Activated CD4-positive, alpha-beta T cell treated with anti-CD3 and anti-CD28 coated beads, Interleukin-2, amount 10 ng/mL, durations not matched to agents 7 days and 5 days (primary cell): ENCODE measurements at regions not wholly inside any gene's neighbourhood (a gene's known extent, or its start where the extent isn't known, plus 50 kb on each side); places are given as distances from the start of the nearest gene placed in this dataset.

ENCODE experiments used
- CTCF ChIA-PET: fragments of 350-600 bp; sonication (Branson Sonifier 250); formaldehyde crosslinking; loops from one replicate; lab custom pipeline; 2021; ENCODE audit warnings: antibody characterized with exemption; lab: Charles Lee
- POLR2A ChIA-PET: fragments of 350-600 bp; sonication (Branson Sonifier 250); formaldehyde crosslinking; loops from one replicate; lab custom pipeline; 2021; ENCODE audit warnings: antibody characterized with exemption; lab: Charles Lee
- DNase-seq: peaks from one replicate; pipeline ENCODE4 v3.0.0-alpha.2; 2020
- H3K27ac Mint-ChIP-seq: one replicate; pipeline ENCODE4 v1.8.0; 2021; ENCODE audit warnings: mild to moderate bottlenecking, moderate library complexity, mixed read lengths
- H3K27me3 Mint-ChIP-seq: one replicate; pipeline ENCODE4 v1.8.0; 2021; ENCODE audit warnings: mixed read lengths
- H3K36me3 Mint-ChIP-seq: one replicate; pipeline ENCODE4 v1.8.0; 2021; ENCODE audit warnings: low read depth, mixed read lengths
- H3K4me1 Mint-ChIP-seq: one replicate; pipeline ENCODE4 v1.8.0; 2021; ENCODE audit warnings: mixed read lengths
- H3K4me3 Mint-ChIP-seq: one replicate; pipeline ENCODE4 v1.8.0; 2021; ENCODE audit warnings: mild to moderate bottlenecking, moderate library complexity, mixed read lengths
- H3K9me3 Mint-ChIP-seq: one replicate; pipeline ENCODE4 v1.8.0; 2021; ENCODE audit warnings: mixed read lengths

DNA sequence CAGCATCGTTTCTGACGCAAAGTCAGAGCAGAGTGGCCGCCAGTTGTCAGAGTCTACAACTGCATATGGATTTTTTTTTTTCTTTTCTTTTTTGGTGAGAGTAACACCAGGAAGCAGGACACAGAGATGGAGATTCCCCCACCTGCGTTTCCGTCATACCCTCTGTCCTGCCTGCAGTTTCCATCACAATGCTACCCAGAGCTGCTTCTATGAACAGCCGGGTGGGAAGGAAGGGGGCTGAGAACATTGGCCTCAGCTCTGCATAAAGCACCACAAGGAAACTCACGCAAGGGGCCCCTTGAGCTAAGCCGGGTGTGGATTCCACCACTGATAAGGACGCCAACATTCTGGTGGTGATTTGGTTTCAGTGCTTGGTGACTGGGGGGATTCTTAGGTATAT, 183.5 kb upstream of the AFDN start:
- Mint-ChIP-seq H3K36me3 (no peaks in the 10 kb centered on the region), H3K4me3 (no peak overlapping the region), H3K4me1 (no peaks in the 10 kb centered on the region), H3K9me3 (peaks cover 6% of the 10 kb centered on the region), H3K27ac (no peak overlapping the region), H3K27me3 (no peaks in the 10 kb centered on the region)
- DNase-seq: no peak
- POLR2A ChIA-PET: no interaction called here
- CTCF ChIA-PET: no interaction called here

DNA sequence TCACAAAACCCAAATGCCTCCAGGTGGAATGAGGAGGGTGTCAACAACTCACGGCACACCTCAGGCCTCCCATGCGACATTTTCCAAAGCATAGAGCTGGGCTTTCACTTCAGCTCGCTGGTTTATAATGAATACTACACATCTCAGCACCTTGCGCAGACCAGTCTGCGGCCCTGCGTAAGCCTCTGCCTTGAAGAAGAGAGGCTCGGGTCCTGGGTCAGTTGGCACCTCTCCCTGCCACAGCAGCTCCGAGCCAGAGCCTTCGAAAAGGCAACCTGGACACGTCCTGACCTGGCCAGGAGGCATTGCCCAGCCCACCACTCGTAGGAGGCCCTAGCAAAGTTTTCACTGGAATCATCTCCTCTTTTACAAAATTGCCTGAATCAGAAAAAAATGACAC, 183.0 kb upstream of the AFDN start:
- Mint-ChIP-seq H3K4me3 (no peak overlapping the region), H3K27ac (no peak overlapping the region), H3K27me3 (no peaks in the 10 kb centered on the region), H3K36me3 (no peaks in the 10 kb centered on the region), H3K4me1 (no peaks in the 10 kb centered on the region), H3K9me3 (peaks cover 6% of the 10 kb centered on the region)
- DNase-seq: no peak
- POLR2A ChIA-PET: no interaction called here
- CTCF ChIA-PET: no interaction called here

DNA sequence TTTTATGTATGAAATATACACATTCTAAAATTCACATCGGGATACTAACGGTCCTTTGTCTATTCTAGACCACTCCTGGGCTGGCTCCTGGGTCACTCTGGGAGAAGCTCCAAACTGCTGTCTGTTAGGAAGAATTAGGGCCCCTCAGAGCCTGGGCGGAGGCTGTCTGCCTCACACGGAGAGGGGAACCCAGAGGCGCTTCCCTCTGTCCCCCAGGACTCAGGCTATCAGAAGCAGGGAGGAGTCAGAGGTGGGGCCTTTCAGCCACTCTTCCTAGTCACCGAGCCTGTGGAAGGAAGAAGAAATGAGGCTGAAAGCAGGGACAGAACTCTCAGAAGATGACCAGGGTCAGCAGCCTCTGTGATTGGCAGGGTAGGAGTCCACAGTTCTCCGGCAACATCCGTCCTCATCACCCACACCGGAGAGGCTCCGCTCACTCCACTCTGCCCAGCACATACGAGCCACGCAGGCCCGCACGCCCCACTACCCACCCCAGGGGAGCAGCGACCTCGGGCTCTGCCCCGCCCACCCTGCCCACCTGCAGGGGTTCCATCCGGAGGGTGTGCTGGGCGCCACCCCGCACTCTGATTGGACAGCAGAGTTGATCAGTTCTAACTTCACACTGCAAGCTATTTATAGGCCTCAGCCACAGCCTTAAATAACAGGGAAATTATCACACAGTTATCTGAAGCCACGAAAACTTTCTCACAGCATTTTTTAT, 182.1 kb upstream of the AFDN start:
- ChIA-PET CTCF (no interaction called here), POLR2A (no interaction called here)
- Mint-ChIP-seq H3K27me3 (no peaks in the 10 kb centered on the region), H3K4me3 (no peak overlapping the region), H3K36me3 (no peaks in the 10 kb centered on the region), H3K27ac (no peak overlapping the region), H3K4me1 (no peaks in the 10 kb centered on the region), H3K9me3 (peaks cover 6% of the 10 kb centered on the region)
- no peak for DNase-seq

DNA sequence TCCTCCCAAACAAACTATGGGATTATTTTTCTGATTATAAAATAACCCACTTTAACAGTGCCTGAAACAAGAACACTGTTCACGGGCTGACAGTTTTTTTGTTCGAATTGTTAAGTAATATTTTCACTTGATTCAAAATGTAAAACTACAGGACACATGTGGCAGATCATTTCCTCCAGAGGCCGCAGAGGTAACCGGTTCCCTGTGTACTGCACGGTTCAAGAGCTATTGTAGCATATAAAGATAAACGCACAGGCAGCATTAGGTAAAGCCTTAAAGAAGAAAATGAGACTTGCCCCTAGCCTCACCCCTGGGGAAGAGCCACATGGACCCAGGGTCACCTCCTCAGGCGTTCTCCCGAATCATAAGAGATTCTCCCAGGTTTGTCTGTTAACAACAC, 181.3 kb upstream of the AFDN start:
- H3K27me3 Mint-ChIP-seq: no peaks in the 10 kb centered on the region
- H3K9me3 Mint-ChIP-seq: peaks cover 6% of the 10 kb centered on the region
- no peak overlapping the region for H3K4me3 Mint-ChIP-seq
- POLR2A ChIA-PET: no interaction called here
- no peaks in the 10 kb centered on the region for H3K4me1 Mint-ChIP-seq
- DNase-seq: no peak
- H3K36me3 Mint-ChIP-seq: no peaks in the 10 kb centered on the region
- no peak overlapping the region for H3K27ac Mint-ChIP-seq
- CTCF ChIA-PET: no interaction called here

DNA sequence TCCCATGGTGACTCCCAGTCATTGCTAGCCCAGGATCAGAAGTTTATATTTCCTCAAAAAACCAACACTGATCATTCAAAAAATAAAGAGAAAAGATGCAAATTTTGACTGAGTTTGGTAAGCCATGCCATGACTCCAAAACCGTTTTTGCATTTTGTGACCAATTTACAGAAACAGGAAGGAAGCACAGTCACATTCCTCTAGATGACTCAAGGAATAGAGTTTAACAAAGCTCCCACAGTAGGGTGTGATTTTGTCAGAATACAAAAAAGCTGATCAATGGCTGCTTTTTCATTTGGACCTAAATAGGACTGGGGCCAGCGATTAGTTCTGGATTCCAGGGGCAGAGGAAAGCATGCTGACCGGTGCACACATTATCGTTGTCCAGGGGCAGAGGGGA, 179.4 kb upstream of the AFDN start:
- POLR2A ChIA-PET: no interaction called here
- Mint-ChIP-seq H3K4me1 (no peaks in the 10 kb centered on the region), H3K27ac (no peak overlapping the region), H3K36me3 (no peaks in the 10 kb centered on the region), H3K4me3 (no peak overlapping the region), H3K27me3 (no peaks in the 10 kb centered on the region), H3K9me3 (no peaks in the 10 kb centered on the region)
- CTCF ChIA-PET: no interaction called here
- no peak for DNase-seq

DNA sequence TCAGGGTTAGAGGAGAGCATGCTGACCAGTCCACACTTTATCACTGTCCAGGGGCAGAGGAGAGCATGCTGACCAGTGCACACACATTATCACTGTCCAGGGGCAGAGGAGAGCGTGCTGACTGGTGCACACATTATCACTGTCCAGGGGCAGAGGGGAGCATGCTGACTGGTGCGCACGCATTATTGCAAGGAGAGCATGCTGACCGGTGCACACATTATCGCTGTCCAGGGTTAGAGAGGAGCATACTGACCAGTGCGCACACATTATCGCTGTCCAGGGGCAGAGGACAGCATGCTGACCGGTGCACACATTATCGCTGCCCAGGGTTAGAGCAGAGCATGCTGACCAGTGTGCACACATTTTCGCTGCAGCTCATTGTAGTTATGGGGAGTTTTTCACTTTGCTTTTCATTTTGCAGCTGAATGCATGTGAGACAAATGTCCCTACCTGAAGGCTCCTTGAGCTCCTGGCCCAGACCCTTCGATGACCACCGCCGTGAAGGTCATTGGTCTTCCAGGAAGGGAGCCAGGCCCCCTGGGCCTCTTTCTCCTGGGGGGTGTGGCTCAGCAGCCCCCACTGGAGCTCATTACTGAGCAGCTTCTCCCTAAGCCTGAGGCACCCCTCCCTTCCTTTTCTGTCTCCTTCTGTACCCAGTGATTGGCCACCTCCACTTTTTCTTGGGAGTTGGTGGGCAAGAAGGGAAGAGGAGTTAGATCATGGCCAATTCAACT, 178.8 kb upstream of the AFDN start:
- Mint-ChIP-seq H3K27me3 (no peaks in the 10 kb centered on the region), H3K4me3 (no peak overlapping the region), H3K27ac (no peak overlapping the region), H3K9me3 (no peaks in the 10 kb centered on the region), H3K4me1 (no peaks in the 10 kb centered on the region), H3K36me3 (no peaks in the 10 kb centered on the region)
- ChIA-PET CTCF (no interaction called here), POLR2A (no interaction called here)
- no peak for DNase-seq

DNA sequence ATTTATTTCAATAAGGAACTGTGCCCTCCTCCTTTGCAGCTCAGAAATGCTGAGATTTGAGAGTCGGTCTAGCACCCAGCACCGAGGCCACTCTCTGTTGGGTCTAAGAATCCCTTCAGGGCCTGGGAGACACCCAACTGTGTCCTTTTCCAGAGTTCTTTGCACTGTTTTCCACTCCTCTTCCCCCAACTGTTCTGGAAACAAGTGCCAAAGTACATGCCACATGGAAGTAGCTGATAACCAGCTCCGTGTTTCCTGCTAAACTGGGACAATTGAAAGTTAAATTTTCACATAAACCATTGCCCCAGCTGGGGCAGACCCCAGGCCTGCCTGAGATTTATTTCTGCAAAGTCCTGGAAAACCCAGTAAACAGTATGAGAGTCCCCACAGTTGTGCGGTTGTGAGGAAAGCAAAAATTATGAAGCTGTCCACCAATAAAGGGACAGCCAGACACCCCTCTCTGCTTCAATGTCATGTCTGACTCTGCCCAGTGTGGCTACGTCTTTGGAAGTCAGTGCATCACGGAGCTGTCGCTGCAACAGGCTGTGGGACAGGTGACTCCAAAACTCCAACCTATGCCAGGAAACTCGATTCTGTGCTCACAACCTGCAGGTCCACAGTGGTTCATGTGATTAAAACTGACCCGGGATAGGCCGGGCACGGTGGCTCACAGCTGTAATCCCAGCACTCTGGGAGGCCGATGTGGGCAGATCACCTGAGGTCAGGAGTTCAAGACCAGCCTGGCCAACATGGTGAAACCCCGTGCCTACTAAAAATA, 178.0 kb upstream of the AFDN start:
- no peak overlapping the region for H3K27ac Mint-ChIP-seq
- H3K4me1 Mint-ChIP-seq: no peaks in the 10 kb centered on the region
- no peaks in the 10 kb centered on the region for H3K27me3 Mint-ChIP-seq
- ChIA-PET CTCF (no interaction called here), POLR2A (no interaction called here)
- no peak overlapping the region for H3K4me3 Mint-ChIP-seq
- H3K9me3 Mint-ChIP-seq: no peaks in the 10 kb centered on the region
- H3K36me3 Mint-ChIP-seq: no peaks in the 10 kb centered on the region
- no peak for DNase-seq

DNA sequence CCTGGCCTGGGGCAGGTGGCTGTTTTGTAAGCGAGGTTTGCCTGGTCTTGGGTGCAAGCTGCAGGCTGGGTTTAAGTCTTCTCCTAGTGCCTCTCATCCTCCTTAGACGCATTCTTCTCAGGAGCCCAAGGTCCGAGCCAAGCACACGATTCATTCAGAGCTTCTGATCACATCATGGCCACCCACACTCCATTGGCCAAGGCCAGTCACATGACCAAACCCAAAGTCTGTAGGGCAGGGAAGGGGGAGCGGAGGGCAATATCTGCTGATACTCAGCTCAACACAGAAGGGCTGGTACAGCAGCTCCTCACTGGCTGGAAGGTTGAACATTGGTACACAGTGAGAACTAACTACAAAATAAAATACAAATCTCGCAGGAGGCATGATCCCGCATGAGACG, 177.2 kb upstream of the AFDN start:
- POLR2A ChIA-PET: no interaction called here
- H3K4me1 Mint-ChIP-seq: no peaks in the 10 kb centered on the region
- DNase-seq: no peak
- no peaks in the 10 kb centered on the region for H3K9me3 Mint-ChIP-seq
- no peaks in the 10 kb centered on the region for H3K36me3 Mint-ChIP-seq
- no peak overlapping the region for H3K27ac Mint-ChIP-seq
- no peaks in the 10 kb centered on the region for H3K27me3 Mint-ChIP-seq
- CTCF ChIA-PET: no interaction called here
- no peak overlapping the region for H3K4me3 Mint-ChIP-seq

DNA sequence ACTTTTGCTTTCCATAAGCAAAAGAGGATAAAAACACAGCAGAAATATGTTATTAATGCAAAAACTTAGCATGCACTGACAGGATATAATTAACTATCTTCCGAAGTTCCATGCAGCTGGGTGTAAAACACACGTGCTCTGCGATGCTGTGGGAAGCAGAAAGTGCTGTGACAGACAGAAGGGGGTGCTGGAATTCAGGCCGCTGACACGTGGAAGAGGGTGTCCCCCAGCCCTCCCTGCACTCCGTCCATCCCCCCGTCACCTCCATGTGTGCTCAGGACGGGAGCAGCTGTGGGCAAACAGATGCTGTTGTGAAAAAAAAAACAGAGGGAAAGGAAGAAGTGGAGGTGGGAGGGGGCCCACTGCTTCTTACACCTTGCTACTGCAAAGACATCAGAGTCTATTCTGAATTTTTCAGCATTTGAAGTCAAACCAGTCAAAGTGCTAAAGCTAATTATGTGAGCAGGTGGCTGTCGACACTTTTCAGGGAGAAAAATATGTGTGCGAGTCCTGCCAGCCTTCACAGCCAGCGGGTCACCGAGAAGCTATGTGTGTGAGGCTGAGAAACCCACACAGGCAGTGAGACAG, 175.9 kb upstream of the AFDN start:
- ChIA-PET POLR2A (no interaction called here), CTCF (no interaction called here)
- no peak for DNase-seq
- Mint-ChIP-seq H3K4me1 (no peaks in the 10 kb centered on the region), H3K27me3 (no peaks in the 10 kb centered on the region), H3K36me3 (no peaks in the 10 kb centered on the region), H3K4me3 (no peak overlapping the region), H3K27ac (no peak overlapping the region), H3K9me3 (no peaks in the 10 kb centered on the region)

DNA sequence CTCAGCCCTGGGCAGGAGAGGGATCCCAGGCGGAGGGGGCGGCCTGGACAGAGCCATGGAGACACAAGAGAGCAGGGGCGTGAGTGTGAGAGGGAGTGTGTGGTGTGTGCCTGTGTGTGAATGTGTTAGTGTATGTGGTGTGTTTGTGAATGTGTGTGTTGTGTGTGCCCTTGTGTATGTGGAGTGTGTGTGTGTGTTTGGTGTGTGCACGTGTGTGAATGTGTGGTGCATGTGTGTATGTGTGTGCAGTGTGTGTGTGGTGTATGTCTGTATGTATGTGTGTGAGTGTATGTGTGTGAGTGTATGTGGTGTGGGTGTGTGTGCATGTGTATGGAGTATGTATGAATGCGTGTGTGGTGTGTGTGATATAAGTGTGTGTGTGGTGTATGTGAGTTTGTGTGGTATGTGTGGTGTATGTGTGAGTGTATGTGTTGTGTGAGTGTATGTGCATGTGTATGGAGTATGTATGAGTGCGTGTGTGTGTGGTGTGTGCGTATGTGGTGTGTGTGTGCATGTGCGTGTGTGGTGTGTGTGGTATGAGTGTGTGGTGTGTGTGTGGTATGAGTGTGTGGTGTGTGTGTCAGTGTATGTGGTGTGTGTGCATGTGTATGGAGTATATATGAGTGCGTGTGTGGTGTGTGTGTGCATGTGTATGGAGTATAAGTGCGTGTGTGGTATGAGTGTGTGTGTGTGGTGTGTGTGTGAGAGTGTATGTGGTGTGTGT, 175.2 kb upstream of the AFDN start:
- ChIA-PET CTCF (no interaction called here), POLR2A (no interaction called here)
- Mint-ChIP-seq H3K4me1 (no peaks in the 10 kb centered on the region), H3K27me3 (no peaks in the 10 kb centered on the region), H3K4me3 (no peak overlapping the region), H3K27ac (no peak overlapping the region), H3K9me3 (no peaks in the 10 kb centered on the region), H3K36me3 (no peaks in the 10 kb centered on the region)
- DNase-seq: no peak

DNA sequence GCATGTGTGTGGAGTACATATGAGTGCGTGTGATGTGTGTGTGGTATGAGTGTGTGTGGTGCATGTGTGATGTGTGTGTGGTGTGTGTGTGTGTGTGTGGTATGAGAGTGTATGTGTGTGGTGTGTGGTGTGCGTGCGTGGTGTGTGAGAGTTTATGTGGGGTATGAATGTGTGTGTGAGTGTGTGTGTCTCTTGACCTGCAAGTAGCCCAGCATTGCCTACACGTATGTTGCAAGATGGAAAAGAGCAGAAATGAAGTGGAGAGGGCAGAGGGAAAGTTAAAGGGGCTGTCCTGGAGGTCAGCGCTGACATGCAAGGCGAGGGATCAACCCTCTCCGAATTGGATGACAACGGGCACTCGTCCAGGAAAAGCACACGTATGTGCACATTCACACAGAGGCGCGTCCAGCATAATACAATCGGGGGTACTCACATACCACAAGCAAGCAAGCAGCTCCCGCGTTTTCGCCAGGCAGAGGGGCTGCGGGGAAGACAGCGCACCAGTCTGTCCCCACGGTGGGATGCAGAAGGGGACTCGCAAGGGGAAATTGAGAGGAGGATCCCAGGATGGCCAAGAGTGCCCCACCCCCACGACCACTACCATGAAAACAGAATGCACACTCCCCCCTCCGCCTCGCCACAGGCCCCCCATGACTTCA, 174.5 kb upstream of the AFDN start:
- H3K4me1 Mint-ChIP-seq: no peaks in the 10 kb centered on the region

DNA sequence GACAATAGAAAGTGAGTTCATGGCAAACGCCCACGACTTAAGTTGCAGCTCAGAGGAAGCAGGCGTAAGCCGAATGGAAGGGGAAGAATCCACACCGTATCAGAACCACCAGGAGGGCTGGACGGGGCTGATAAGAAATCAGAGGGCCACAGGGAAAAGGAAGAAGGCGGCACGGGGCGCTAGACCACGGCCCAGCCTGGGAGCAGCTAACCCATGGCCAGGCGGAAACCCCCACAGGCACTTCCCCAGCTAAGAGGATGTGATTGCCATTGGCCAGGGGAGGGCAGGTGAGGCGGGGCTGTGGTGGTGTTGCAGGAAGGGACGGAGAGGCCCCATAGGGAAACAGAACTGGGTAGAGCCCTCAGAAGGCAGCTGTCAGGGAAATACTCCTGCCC, 174.0 kb upstream of the AFDN start:
- no peaks in the 10 kb centered on the region for H3K27me3 Mint-ChIP-seq
- H3K36me3 Mint-ChIP-seq: no peaks in the 10 kb centered on the region
- ChIA-PET POLR2A (no interaction called here), CTCF (no interaction called here)
- no peaks in the 10 kb centered on the region for H3K9me3 Mint-ChIP-seq
- H3K4me1 Mint-ChIP-seq: no peaks in the 10 kb centered on the region
- no peak overlapping the region for H3K27ac Mint-ChIP-seq
- DNase-seq: no peak
- H3K4me3 Mint-ChIP-seq: no peak overlapping the region

More for the DNA sequence above, 174.5 kb upstream of the AFDN start:
- DNase-seq: no peak
- no peaks in the 10 kb centered on the region for H3K27me3 Mint-ChIP-seq
- CTCF ChIA-PET: no interaction called here
- POLR2A ChIA-PET: no interaction called here
- no peak overlapping the region for H3K4me3 Mint-ChIP-seq
- H3K36me3 Mint-ChIP-seq: no peaks in the 10 kb centered on the region
- H3K9me3 Mint-ChIP-seq: no peaks in the 10 kb centered on the region
- H3K27ac Mint-ChIP-seq: no peak overlapping the region
